ENCODE measurements at regions not wholly inside any gene's neighbourhood (a gene's known extent, or its start where the extent isn't known, plus 50 kb on each side); places are given as distances from the start of the nearest gene placed in this dataset.

GRCh38 chr21:35764586-35764985, 295.7 kb downstream of the SETD4 start:
- no peak for TF ChIP-seq FOSL2 (IDR thresholded peaks at IDR 0.05; ENCODE audit: borderline replicate concordance, low read depth)
- TF ChIP-seq POLR2AphosphoS5 (IDR thresholded peaks at IDR 0.05; ENCODE audit: low read depth, low read length), result no peak
- no peak for TF ChIP-seq SIN3A (IDR thresholded peaks at IDR 0.05; ENCODE audit: borderline replicate concordance, low read depth, low read length)

All from SK-N-SH (cell line).